GM12892 (cell line): ENCODE measurements at regions not wholly inside any gene's neighbourhood (a gene's known extent, or its start where the extent isn't known, plus 50 kb on each side); places are given as distances from the start of the nearest gene placed in this dataset.

Experiments used
- DNase-seq: peaks from one replicate; pipeline ENCODE4 v3.0.0; 2011; ENCODE audit not compliant: insufficient read length
- FAIRE-seq: peaks from 2 replicates; lab custom pipeline; 2011; peaks lifted over from hg19 to GRCh38; lab: Jason Lieb, UNC
- POLR2A ChIP-seq: IDR thresholded peaks from 2 replicates; pipeline ENCODE4 v1.6.1; 2011; ENCODE audit warnings: low read depth, low read length, control low read depth
- POLR2AphosphoS5 ChIP-seq: IDR thresholded peaks from 2 replicates; pipeline ENCODE4 v1.6.1; 2011; ENCODE audit warnings: low read depth, low read length, control low read depth
- TAF1 ChIP-seq: IDR thresholded peaks from 2 replicates; pipeline ENCODE4 v1.6.1; 2011; ENCODE audit warnings: low read depth, mild to moderate bottlenecking, control low read depth, low read length, borderline replicate concordance

- TF ChIP-seq POLR2AphosphoS5 = no peak
- TF ChIP-seq TAF1 = no peak
- TF ChIP-seq POLR2A = no peak
- FAIRE-seq (no peak), DNase-seq (no peak)
These were observed 100.6 kb upstream of the SMIM21 start for GRCh38 chr18:75527848-75528685.

GRCh38 chr18:75526038-75526437 is 98.5 kb upstream of the SMIM21 start:
- FAIRE-seq = no peak
- no peak for TF ChIP-seq TAF1
- no peak for TF ChIP-seq POLR2A
- TF ChIP-seq POLR2AphosphoS5 = no peak
- DNase-seq = no peak

- no peak for TF ChIP-seq TAF1
- TF ChIP-seq POLR2AphosphoS5 = no peak
- TF ChIP-seq POLR2A = no peak
- DNase-seq = no peak
- no peak for FAIRE-seq
These were observed 97.8 kb upstream of the SMIM21 start for GRCh38 chr18:75525331-75525730.

DNA sequence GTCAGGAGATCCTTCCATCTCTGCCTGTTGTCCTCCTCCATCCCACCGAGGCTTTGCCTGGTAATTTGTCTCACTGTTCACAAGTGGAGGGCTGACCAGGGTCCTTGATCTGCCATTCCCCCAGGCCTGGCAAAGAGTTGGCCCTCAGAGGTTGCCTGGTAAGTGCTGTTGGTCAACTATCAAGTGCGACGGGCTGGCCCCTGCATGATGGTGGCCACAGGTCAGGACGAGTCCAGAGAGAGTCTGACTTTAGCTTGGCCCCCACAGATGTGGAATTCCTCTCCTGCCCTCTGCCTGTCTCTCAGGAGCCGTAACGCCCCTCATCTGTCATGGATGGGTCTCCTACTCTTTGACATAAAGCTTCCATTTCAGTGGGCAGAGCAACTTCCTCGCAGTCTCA is 97.3 kb upstream of the SMIM21 start:
- no peak for TF ChIP-seq TAF1
- no peak for TF ChIP-seq POLR2AphosphoS5
- no peak for TF ChIP-seq POLR2A
- no peak for DNase-seq
- no peak for FAIRE-seq

- TF ChIP-seq POLR2AphosphoS5 (no peak), TAF1 (no peak), POLR2A (no peak)
- FAIRE-seq = no peak
These were observed 96.7 kb upstream of the SMIM21 start for GRCh38 chr18:75524181-75524580.

DNA sequence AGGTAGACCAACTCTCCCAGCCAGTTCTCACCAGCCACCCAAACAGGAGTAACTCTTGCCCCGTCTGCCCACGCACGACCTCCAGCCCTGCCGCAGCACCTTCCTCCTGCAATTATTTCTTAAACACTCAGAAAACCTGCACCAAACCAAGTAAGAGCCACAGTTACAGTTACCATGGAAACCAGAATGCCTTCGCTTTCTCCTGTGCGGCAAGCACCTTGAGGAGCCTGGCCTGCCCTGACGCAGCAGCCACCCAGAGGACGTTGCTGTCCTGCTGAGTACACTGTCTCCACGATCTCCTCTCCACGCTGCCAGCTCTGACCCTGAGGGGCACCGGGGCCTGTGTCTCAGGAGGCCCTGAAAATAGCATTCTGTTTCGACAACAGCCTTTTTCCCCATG is 94.3 kb upstream of the SMIM21 start:
- no peak for DNase-seq
- FAIRE-seq = no peak
- TF ChIP-seq TAF1 (no peak), POLR2A (no peak), POLR2AphosphoS5 (no peak)

More at GRCh38 chr18:75524181-75524580, 96.7 kb upstream of the SMIM21 start:
- no peak for DNase-seq

DNA sequence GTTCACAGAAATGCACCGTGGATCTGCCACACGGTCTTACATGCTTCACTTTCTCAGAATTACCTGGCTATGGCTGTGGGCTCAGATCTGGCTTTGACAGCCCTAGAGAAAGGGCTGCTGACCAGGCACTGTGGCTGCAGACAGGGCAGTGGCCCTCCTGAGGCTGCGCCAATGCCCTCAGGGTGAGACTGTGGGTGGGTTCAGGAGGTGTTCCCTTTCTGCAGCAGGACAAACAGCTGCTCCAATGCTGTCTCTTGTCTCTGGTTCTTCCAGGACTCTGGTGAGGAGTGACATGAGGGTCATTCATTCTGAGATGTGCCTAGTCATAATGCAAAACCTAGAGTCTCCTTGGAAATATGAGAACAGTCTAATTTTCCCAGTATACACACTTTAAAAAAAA is 90.5 kb upstream of the SMIM21 start:
- no peak for TF ChIP-seq TAF1
- no peak for TF ChIP-seq POLR2A
- TF ChIP-seq POLR2AphosphoS5 = no peak
- FAIRE-seq (no peak), DNase-seq (no peak)

DNA sequence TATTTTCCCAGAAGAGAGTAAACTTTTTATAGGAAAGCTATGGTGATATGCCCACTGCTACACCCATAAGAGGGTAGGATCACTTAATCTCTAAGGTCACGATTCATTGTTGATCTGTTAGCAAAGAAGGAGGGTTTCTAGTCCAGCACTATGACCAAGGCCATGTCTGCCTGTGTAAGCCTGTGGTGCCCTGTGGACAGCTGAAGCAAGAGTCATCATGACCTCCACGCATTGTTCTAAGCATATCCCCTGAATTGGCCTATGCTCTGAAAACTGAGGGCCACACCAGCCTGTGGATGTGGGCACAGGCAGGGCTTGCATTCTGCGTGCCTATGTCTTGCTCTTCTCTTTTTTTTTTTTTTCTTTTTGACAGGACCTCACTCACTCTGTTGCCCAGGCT is 89.8 kb upstream of the SMIM21 start:
- TF ChIP-seq POLR2AphosphoS5 = no peak
- TF ChIP-seq TAF1 = no peak
- no peak for TF ChIP-seq POLR2A
- DNase-seq = no peak
- FAIRE-seq = no peak

- FAIRE-seq (no peak), DNase-seq (no peak)
- TF ChIP-seq POLR2A (no peak), POLR2AphosphoS5 (no peak), TAF1 (no peak)
These were observed 80.1 kb upstream of the SMIM21 start for GRCh38 chr18:75507636-75508035.

DNA sequence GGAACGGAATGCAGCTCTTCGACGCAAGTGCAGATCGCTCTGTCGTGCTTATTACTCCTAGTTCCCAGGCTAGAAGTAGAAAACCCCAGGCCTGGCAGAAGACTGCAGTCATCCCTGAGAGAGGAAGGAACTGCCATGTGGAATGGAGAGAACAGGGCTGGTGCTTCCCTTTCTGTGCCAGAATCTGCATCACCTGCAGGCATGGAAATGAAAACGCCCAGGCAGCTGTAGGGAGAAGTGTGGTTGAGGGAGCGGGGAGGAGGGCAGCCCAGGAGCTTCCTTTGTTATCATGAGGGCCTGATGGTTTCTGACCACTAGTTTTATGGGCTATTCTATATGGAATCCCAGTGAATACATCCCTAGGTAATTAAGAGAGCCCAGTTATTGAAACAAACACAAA is 79.4 kb upstream of the SMIM21 start:
- TF ChIP-seq POLR2AphosphoS5 = no peak
- no peak for TF ChIP-seq POLR2A
- no peak for TF ChIP-seq TAF1
- FAIRE-seq = no peak
- DNase-seq = no peak

DNA sequence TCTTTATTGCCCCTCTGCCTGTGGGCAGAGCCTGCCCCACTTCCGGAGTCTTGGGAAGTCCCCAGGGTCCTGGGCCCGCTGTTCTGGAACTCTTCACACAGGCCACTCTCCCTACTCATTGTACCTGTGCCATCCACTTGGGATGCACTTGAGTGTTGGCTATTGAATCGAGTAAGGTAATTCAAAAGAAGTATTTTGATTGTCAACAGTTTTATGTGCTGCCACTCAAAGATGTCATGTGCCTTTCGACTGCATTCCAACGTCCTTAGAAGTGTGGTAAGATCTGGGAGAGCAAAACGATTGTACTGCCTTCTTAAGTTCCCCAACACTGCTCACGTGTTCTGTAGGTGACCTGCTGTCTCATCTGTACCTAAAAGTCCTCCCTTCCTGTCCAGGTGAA is 77.0 kb upstream of the SMIM21 start:
- TF ChIP-seq POLR2A (no peak), POLR2AphosphoS5 (no peak), TAF1 (no peak)
- DNase-seq = no peak
- no peak for FAIRE-seq

DNA sequence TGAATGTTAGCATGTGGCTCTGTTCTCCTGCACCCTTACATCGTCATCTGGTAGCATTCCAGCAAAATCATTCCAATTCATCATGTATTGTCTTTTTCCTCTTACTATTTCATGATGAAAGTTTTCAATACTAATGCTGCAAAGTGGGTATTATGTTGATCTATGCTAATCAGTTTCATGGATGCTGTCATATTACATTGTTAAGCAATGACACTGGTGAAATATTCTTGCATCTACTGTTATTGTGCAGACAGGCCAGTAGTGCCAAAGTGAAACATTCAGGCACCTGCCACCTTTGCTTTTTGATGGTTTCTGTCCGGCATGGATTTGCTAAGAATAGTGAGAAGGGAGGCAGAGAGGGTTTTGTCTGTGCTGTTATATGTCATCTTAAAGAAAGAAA is 76.1 kb upstream of the SMIM21 start:
- DNase-seq (no peak), FAIRE-seq (no peak)
- TF ChIP-seq POLR2A (no peak), POLR2AphosphoS5 (no peak), TAF1 (no peak)

- FAIRE-seq (no peak), DNase-seq (no peak)
- no peak for TF ChIP-seq POLR2AphosphoS5
- TF ChIP-seq POLR2A = no peak
- no peak for TF ChIP-seq TAF1
These were observed 74.8 kb upstream of the SMIM21 start for GRCh38 chr18:75502286-75502685.

DNA sequence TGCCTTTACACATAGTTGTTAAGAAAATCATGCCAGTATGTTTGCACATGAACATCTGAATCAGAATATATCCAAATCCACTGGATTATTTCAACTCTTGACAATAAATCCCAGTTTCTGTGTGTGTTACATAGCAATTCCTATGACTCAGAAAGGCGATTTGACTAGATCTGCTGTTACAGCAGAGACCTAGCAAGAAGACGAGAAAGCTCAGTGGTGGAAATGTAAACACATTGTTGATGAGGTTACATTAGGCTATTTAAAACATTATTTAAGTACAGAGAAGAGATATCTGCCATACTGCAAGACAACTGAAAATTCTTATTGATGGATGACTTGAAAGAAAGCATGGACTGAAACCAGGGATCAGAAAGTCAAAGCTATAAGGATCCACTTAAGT is 73.0 kb upstream of the SMIM21 start:
- FAIRE-seq = no peak
- DNase-seq = no peak
- TF ChIP-seq TAF1 = no peak
- no peak for TF ChIP-seq POLR2A
- TF ChIP-seq POLR2AphosphoS5 = no peak
